ENCODE measurements at regions not wholly inside any gene's neighbourhood (a gene's known extent, or its start where the extent isn't known, plus 50 kb on each side); places are given as distances from the start of the nearest gene placed in this dataset.
A peak's percentile ranks its signal among the peaks of the same experiment; 100 is the strongest.

GRCh38 chr20:60559462-60559861 is 601.2 kb downstream of the CDH26 start:
- ATAC-seq (no peak), DNase-seq (ENCODE audit: low spot score in 2 of 2) (no peak)
- Mint-ChIP-seq H3K27ac (no peak overlapping the region), H3K36me3 (no peaks in the 10 kb centered on the region), H3K9me3 (no peaks in the 10 kb centered on the region)

GRCh38 chr20:60561052-60561451 is 602.8 kb downstream of the CDH26 start:
- H3K36me3 Mint-ChIP-seq: no peaks in the 10 kb centered on the region
- no peaks in the 10 kb centered on the region for H3K9me3 Mint-ChIP-seq
- ATAC-seq: no peak
- no peak for DNase-seq (ENCODE audit: low spot score in 2 of 2)
- H3K27ac Mint-ChIP-seq: no peak overlapping the region

GRCh38 chr20:60565083-60565482 is 606.9 kb downstream of the CDH26 start:
- H3K9me3 Mint-ChIP-seq: no peaks in the 10 kb centered on the region
- DNase-seq (ENCODE audit: low spot score in 2 of 2) (no peak), ATAC-seq (no peak)
- H3K27ac Mint-ChIP-seq: no peak overlapping the region
- H3K36me3 Mint-ChIP-seq: no peaks in the 10 kb centered on the region

- H3K9me3 Mint-ChIP-seq: peaks cover 0 to 3% of the 10 kb centered on the region in 2 donors
- ATAC-seq (no peak), DNase-seq (ENCODE audit: low spot score in 2 of 2) (no peak)
- H3K27ac Mint-ChIP-seq: no peak overlapping the region
- H3K36me3 Mint-ChIP-seq: no peaks in the 10 kb centered on the region
Measured at GRCh38 chr20:60565551-60565950, 607.3 kb downstream of the CDH26 start.

GRCh38 chr20:60569116-60569515 is 610.9 kb downstream of the CDH26 start:
- ATAC-seq (no peak), DNase-seq (ENCODE audit: low spot score in 2 of 2) (no peak)
- no peak overlapping the region for H3K27ac Mint-ChIP-seq
- H3K36me3 Mint-ChIP-seq: no peaks in the 10 kb centered on the region
- H3K9me3 Mint-ChIP-seq: peaks cover 0 to 3% of the 10 kb centered on the region in 2 donors

GRCh38 chr20:60570481-60571277 is 612.5 kb downstream of the CDH26 start:
- ATAC-seq: no peak
- Mint-ChIP-seq H3K9me3 (peaks cover 0 to 3% of the 10 kb centered on the region in 2 donors), H3K27ac (no peak overlapping the region), H3K36me3 (no peaks in the 10 kb centered on the region)
- no peak for DNase-seq (ENCODE audit: low spot score in 2 of 2)

- no peak overlapping the region for H3K27ac Mint-ChIP-seq
- no peak for ATAC-seq
Measured at GRCh38 chr20:60573003-60573680, 614.9 kb downstream of the CDH26 start.

GRCh38 chr20:60576236-60576635 is 618.0 kb downstream of the CDH26 start:
- ATAC-seq (no peak), DNase-seq (ENCODE audit: low spot score in 2 of 2) (no peak)
- H3K36me3 Mint-ChIP-seq: no peaks in the 10 kb centered on the region
- no peak overlapping the region for H3K27ac Mint-ChIP-seq
- no peaks in the 10 kb centered on the region for H3K9me3 Mint-ChIP-seq

More at GRCh38 chr20:60573003-60573680, 614.9 kb downstream of the CDH26 start:
- DNase-seq (ENCODE audit: low spot score in 2 of 2): no peak
- Mint-ChIP-seq H3K9me3 (peaks cover 0 to 3% of the 10 kb centered on the region in 2 donors), H3K36me3 (no peaks in the 10 kb centered on the region)

- peak overlapping the region in 1 of 2 donors; percentile 84 for H3K27ac Mint-ChIP-seq
- ATAC-seq (no peak), DNase-seq (ENCODE audit: low spot score in 2 of 2) (no peak)
- H3K9me3 Mint-ChIP-seq: no peaks in the 10 kb centered on the region
- H3K36me3 Mint-ChIP-seq: no peaks in the 10 kb centered on the region
Measured at GRCh38 chr20:60579941-60580515, 621.8 kb downstream of the CDH26 start.

GRCh38 chr20:60581606-60582115 is 623.4 kb downstream of the CDH26 start:
- DNase-seq (ENCODE audit: low spot score in 2 of 2) (no peak), ATAC-seq (no peak)
- Mint-ChIP-seq H3K36me3 (no peaks in the 10 kb centered on the region), H3K9me3 (no peaks in the 10 kb centered on the region), H3K27ac (no peak overlapping the region)

GRCh38 chr20:60583741-60584140 is 625.5 kb downstream of the CDH26 start:
- DNase-seq (ENCODE audit: low spot score in 2 of 2) (no peak), ATAC-seq (no peak)
- H3K36me3 Mint-ChIP-seq: no peaks in the 10 kb centered on the region
- H3K27ac Mint-ChIP-seq: no peak overlapping the region
- H3K9me3 Mint-ChIP-seq: no peaks in the 10 kb centered on the region

GRCh38 chr20:60584221-60584620 is 626.0 kb downstream of the CDH26 start:
- no peak overlapping the region for H3K27ac Mint-ChIP-seq
- ATAC-seq: no peak
- no peaks in the 10 kb centered on the region for H3K36me3 Mint-ChIP-seq

GRCh38 chr20:60585651-60586050 is 627.4 kb downstream of the CDH26 start:
- ATAC-seq: no peak
- no peaks in the 10 kb centered on the region for H3K36me3 Mint-ChIP-seq
- DNase-seq (ENCODE audit: low spot score in 2 of 2): no peak
- H3K27ac Mint-ChIP-seq: no peak overlapping the region
- H3K9me3 Mint-ChIP-seq: no peaks in the 10 kb centered on the region

More at GRCh38 chr20:60584221-60584620, 626.0 kb downstream of the CDH26 start:
- DNase-seq (ENCODE audit: low spot score in 2 of 2): no peak
- H3K9me3 Mint-ChIP-seq: no peaks in the 10 kb centered on the region

GRCh38 chr20:60586269-60587050 is 628.2 kb downstream of the CDH26 start:
- H3K9me3 Mint-ChIP-seq: no peaks in the 10 kb centered on the region
- H3K27ac Mint-ChIP-seq: no peak overlapping the region
- H3K36me3 Mint-ChIP-seq: no peaks in the 10 kb centered on the region
- ATAC-seq (no peak), DNase-seq (ENCODE audit: low spot score in 2 of 2) (no peak)

GRCh38 chr20:60587986-60588385 is 629.8 kb downstream of the CDH26 start:
- Mint-ChIP-seq H3K9me3 (peaks cover 0 to 4% of the 10 kb centered on the region in 2 donors), H3K27ac (no peak overlapping the region), H3K36me3 (no peaks in the 10 kb centered on the region)
- no peak for DNase-seq (ENCODE audit: low spot score in 2 of 2)
- no peak for ATAC-seq

GRCh38 chr20:60589623-60590022 is 631.4 kb downstream of the CDH26 start:
- ATAC-seq: no peak
- H3K9me3 Mint-ChIP-seq: peaks cover 0 to 4% of the 10 kb centered on the region in 2 donors
- no peak for DNase-seq (ENCODE audit: low spot score in 2 of 2)
- H3K27ac Mint-ChIP-seq: no peak overlapping the region
- no peaks in the 10 kb centered on the region for H3K36me3 Mint-ChIP-seq

Measured in activated naive CD4-positive, alpha-beta T cell treated with anti-CD3 and anti-CD28 coated beads, Interleukin-2, amount 50 U/mL, for 72 hours (primary cell).